ENCODE measurements at regions not wholly inside any gene's neighbourhood (a gene's known extent, or its start where the extent isn't known, plus 50 kb on each side); places are given as distances from the start of the nearest gene placed in this dataset.

- ChIA-PET CTCF (no interaction called here), POLR2A (no interaction called here)
- Histone ChIP-seq H3K4me1 (ENCODE audit: control insufficient read depth, insufficient read depth, low read length) (no peaks in the 10 kb centered on the region), H3K9me3 (ENCODE audit: control insufficient read depth, insufficient read depth, low read depth, low read length) (no peaks in the 10 kb centered on the region), H3K27ac (ENCODE audit: extremely low read depth, low read depth, low read length) (no peak overlapping the region), H3K4me3 (ENCODE audit: low read depth, low read length) (no peak overlapping the region), H3K36me3 (ENCODE audit: control insufficient read depth in 2 of 2, insufficient read depth in 1 of 2, low read length in 2 of 2) (no peaks in the 10 kb centered on the region)
- TF ChIP-seq, protein P1, sequence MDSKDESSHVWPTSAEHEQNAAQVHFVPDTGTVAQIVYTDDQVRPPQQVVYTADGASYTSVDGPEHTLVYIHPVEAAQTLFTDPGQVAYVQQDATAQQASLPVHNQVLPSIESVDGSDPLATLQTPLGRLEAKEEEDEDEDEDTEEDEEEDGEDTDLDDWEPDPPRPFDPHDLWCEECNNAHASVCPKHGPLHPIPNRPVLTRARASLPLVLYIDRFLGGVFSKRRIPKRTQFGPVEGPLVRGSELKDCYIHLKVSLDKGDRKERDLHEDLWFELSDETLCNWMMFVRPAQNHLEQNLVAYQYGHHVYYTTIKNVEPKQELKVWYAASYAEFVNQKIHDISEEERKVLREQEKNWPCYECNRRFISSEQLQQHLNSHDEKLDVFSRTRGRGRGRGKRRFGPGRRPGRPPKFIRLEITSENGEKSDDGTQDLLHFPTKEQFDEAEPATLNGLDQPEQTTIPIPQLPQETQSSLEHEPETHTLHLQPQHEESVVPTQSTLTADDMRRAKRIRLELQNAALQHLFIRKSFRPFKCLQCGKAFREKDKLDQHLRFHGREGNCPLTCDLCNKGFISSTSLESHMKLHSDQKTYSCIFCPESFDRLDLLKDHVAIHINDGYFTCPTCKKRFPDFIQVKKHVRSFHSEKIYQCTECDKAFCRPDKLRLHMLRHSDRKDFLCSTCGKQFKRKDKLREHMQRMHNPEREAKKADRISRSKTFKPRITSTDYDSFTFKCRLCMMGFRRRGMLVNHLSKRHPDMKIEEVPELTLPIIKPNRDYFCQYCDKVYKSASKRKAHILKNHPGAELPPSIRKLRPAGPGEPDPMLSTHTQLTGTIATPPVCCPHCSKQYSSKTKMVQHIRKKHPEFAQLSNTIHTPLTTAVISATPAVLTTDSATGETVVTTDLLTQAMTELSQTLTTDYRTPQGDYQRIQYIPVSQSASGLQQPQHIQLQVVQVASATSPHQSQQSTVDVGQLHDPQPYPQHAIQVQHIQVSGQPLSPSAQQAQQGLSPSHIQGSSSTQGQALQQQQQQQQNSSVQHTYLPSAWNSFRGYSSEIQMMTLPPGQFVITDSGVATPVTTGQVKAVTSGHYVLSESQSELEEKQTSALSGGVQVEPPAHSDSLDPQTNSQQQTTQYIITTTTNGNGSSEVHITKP (tag by site-specific recombination; IDR thresholded peaks at IDR 0.05), result no peak
- no peak for TF ChIP-seq ZBTB17 (tag by site-specific recombination; IDR thresholded peaks at IDR 0.05)
- TF ChIP-seq ZNF449 (tag by site-specific recombination; IDR thresholded peaks at IDR 0.05), result no peak
- TF ChIP-seq ZNF354C (tag by site-specific recombination; IDR thresholded peaks at IDR 0.05; ENCODE audit: borderline replicate concordance, low read depth), result no peak
- no peak for TF ChIP-seq ZNF155 (tag by site-specific recombination; IDR thresholded peaks at IDR 0.05)
- no peak for TF ChIP-seq ZNF571 (tag by site-specific recombination; IDR thresholded peaks at IDR 0.05)
- no peak for TF ChIP-seq ZNF391 (tag by site-specific recombination; IDR thresholded peaks at IDR 0.05; ENCODE audit: borderline replicate concordance, low read depth)
- TF ChIP-seq, protein P2, sequence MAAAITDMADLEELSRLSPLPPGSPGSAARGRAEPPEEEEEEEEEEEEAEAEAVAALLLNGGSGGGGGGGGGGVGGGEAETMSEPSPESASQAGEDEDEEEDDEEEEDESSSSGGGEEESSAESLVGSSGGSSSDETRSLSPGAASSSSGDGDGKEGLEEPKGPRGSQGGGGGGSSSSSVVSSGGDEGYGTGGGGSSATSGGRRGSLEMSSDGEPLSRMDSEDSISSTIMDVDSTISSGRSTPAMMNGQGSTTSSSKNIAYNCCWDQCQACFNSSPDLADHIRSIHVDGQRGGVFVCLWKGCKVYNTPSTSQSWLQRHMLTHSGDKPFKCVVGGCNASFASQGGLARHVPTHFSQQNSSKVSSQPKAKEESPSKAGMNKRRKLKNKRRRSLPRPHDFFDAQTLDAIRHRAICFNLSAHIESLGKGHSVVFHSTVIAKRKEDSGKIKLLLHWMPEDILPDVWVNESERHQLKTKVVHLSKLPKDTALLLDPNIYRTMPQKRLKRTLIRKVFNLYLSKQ (tag by site-specific recombination; IDR thresholded peaks at IDR 0.05; ENCODE audit: borderline replicate concordance), result no peak
- TF ChIP-seq ZNF18 (tag by site-specific recombination; IDR thresholded peaks at IDR 0.05), result no peak
- no peak for TF ChIP-seq SETDB1 (IDR thresholded peaks at IDR 0.05; ENCODE audit: insufficient read length, low read length)
- TF ChIP-seq ZNF707 (tag by site-specific recombination; IDR thresholded peaks at IDR 0.05), result no peak
- no peak for TF ChIP-seq KLF1 (tag by site-specific recombination; IDR thresholded peaks at IDR 0.05)
These were observed 1258.4 kb upstream of the MIR17HG start for GRCh38 chr13:90089051-90089450.

DNA sequence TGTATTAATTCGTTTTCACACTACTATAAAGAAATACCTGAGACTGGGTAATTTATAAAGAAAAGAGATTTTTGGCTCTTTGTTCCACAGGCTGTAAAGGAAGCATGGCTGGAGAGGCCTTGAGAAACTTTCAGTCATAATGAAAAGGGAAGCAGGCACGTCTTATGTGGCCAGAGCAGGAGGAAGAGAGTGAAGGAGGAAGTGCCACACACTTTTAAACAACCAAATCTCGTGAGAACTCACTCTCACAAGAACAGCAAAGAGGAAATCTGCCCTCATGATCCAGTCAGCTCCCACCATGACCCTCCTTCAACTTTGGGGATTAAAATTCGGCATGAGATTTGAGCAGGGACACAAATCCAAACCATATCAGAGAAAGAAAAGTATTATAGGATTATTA is 1255.9 kb upstream of the MIR17HG start:
- ChIA-PET POLR2A (no interaction called here), CTCF (no interaction called here)
- Histone ChIP-seq H3K4me3 (ENCODE audit: low read depth, low read length) (no peak overlapping the region), H3K9me3 (ENCODE audit: control insufficient read depth, insufficient read depth, low read depth, low read length) (no peaks in the 10 kb centered on the region), H3K27ac (ENCODE audit: extremely low read depth, low read depth, low read length) (no peak overlapping the region), H3K4me1 (ENCODE audit: control insufficient read depth, insufficient read depth, low read length) (no peaks in the 10 kb centered on the region), H3K36me3 (ENCODE audit: control insufficient read depth in 2 of 2, insufficient read depth in 1 of 2, low read length in 2 of 2) (no peaks in the 10 kb centered on the region)
- TF ChIP-seq ZNF561 (tag by site-specific recombination; IDR thresholded peaks at IDR 0.05; ENCODE audit: borderline replicate concordance), result no peak
- no peak for TF ChIP-seq OVOL3 (tag by site-specific recombination; IDR thresholded peaks at IDR 0.05)
- no peak for TF ChIP-seq SP2 (tag by site-specific recombination; IDR thresholded peaks at IDR 0.05)
- no peak for TF ChIP-seq RBAK (tag by site-specific recombination; IDR thresholded peaks at IDR 0.05)
- no peak for TF ChIP-seq ZNF654 (tag by site-specific recombination; IDR thresholded peaks at IDR 0.05; ENCODE audit: low read depth)
- TF ChIP-seq ZNF677 (tag by site-specific recombination; IDR thresholded peaks at IDR 0.05), result no peak
- no peak for TF ChIP-seq ATF2 (tag by site-specific recombination; IDR thresholded peaks at IDR 0.05; ENCODE audit: low read depth)
- TF ChIP-seq ZNF302 (tag by site-specific recombination; IDR thresholded peaks at IDR 0.05; ENCODE audit: low read depth), result no peak
- no peak for TF ChIP-seq ZNF175 (tag by site-specific recombination; IDR thresholded peaks at IDR 0.05)
- TF ChIP-seq ZNF341 (tag by site-specific recombination; IDR thresholded peaks at IDR 0.05; ENCODE audit: low read depth), result no peak
- TF ChIP-seq ZBTB17 (tag by site-specific recombination; IDR thresholded peaks at IDR 0.05), result no peak
- TF ChIP-seq ZNF362 (tag by site-specific recombination; IDR thresholded peaks at IDR 0.05), result no peak
- no peak for TF ChIP-seq ZNF660 (tag by site-specific recombination; IDR thresholded peaks at IDR 0.05)
- no peak for TF ChIP-seq ZNF37A (tag by site-specific recombination; IDR thresholded peaks at IDR 0.05)
- TF ChIP-seq ZNF530 (tag by site-specific recombination; IDR thresholded peaks at IDR 0.05; ENCODE audit: low read depth), result no peak

All from HEK293 (cell line).